GM12878 (cell line): ENCODE measurements at regions not wholly inside any gene's neighbourhood (a gene's known extent, or its start where the extent isn't known, plus 50 kb on each side); places are given as distances from the start of the nearest gene placed in this dataset.
A peak's percentile ranks its signal among the peaks of the same experiment; 100 is the strongest.

Experiments
- ATAC-seq: fragments of 200-7000 bp; cut with Tn5 transposase; 3 replicates; pipeline ENCODE4 v1.9.1; 2020; ENCODE audit warnings: mild to moderate bottlenecking, moderate library complexity
- BruUV-seq: library from RNA; stranded (reverse); fragments of 400-500 nt; replicated peaks from 2 replicates; lab custom pipeline; 2021; lab: Mats Ljungman, UMichigan
- CTCF ChIA-PET: fragments of 300-600 bp; sonication (Branson Sonifier 250); formaldehyde crosslinking; extraction: SDS; loops from one replicate; lab custom pipeline; 2021; ENCODE audit warnings: inconsistent platforms; lab: Yijun Ruan, JAX
- POLR2A ChIA-PET: fragments of 350-600 bp; formaldehyde crosslinking; extraction: SDS; loops from one replicate; lab custom pipeline; 2021; ENCODE audit warnings: inconsistent platforms; lab: Charles Lee
- RAD21 ChIA-PET: fragments of 300-600 bp; sonication (Branson Sonifier 250); formaldehyde crosslinking; loops from one replicate; lab custom pipeline; 2023; ENCODE audit warnings: antibody characterized with exemption; ENCODE audit not compliant: unreplicated experiment; lab: Charles Lee
- SMC1A ChIA-PET: fragments of 300-600 bp; sonication (Branson Sonifier 250); formaldehyde crosslinking; loops from one replicate; lab custom pipeline; 2023; ENCODE audit not compliant: unreplicated experiment, uncharacterized antibody; lab: Charles Lee
- DNase-seq: peaks from one replicate; pipeline ENCODE4 v3.0.0-alpha.2; 2011; ENCODE audit warnings: low read depth, low spot score
- FAIRE-seq: peaks from 3 replicates; lab custom pipeline; 2011; peaks lifted over from hg19 to GRCh38; lab: Jason Lieb, UNC
- H2AFZ ChIP-seq: 2 replicates; pipeline ENCODE4 v1.6.0; 2011; ENCODE audit warnings: low read depth, low read length, control low read depth; ENCODE audit not compliant: control insufficient read depth
- H3K27ac ChIP-seq: 2 replicates; pipeline ENCODE4 v1.5.1; 2011; ENCODE audit warnings: control low read depth; ENCODE audit not compliant: control insufficient read depth, insufficient read depth
- H3K27me3 ChIP-seq, 2 experiments: replicated peaks in 1 of 2; 2 replicates each; pipeline versions ENCODE4 v1.6.0 to v1.6.1; 2011; ENCODE audit warnings: low read length in 1 of 2; ENCODE audit not compliant: control insufficient read depth in 2 of 2, insufficient read depth in 2 of 2
- H3K36me3 ChIP-seq, 2 experiments: 2 replicates each; pipeline ENCODE4 v1.5.1; 2011; ENCODE audit warnings: low read length in 1 of 2; ENCODE audit not compliant: control insufficient read depth in 2 of 2, insufficient read depth in 2 of 2
- H3K4me1 ChIP-seq: 2 replicates; pipeline ENCODE4 v1.6.1; 2011; ENCODE audit warnings: mild to moderate bottlenecking, low read length, moderate library complexity, mixed read lengths; ENCODE audit not compliant: control insufficient read depth, insufficient read depth
- H3K4me2 ChIP-seq: 2 replicates; pipeline ENCODE4 v1.6.0; 2011; ENCODE audit warnings: control low read depth; ENCODE audit not compliant: control insufficient read depth, insufficient read depth
- H3K4me3 ChIP-seq: fragments of 200-600 bp; sonication (generic); 2 replicates; pipeline ENCODE4 v1.5.1; 2016
- H3K79me2 ChIP-seq: 2 replicates; pipeline ENCODE4 v1.6.0; 2011; ENCODE audit warnings: low read length; ENCODE audit not compliant: control insufficient read depth, insufficient read depth
- H3K9ac ChIP-seq: 2 replicates; pipeline ENCODE4 v1.8.0; 2011; ENCODE audit warnings: low read length, control low read depth, mixed read lengths; ENCODE audit not compliant: control insufficient read depth, insufficient read depth
- H3K9me3 ChIP-seq: replicated peaks from 3 replicates; pipeline ENCODE4 v1.5.1; 2011; ENCODE audit warnings: mild to moderate bottlenecking, low read length; ENCODE audit not compliant: control insufficient read depth, insufficient read depth
- H4K20me1 ChIP-seq: 2 replicates; pipeline ENCODE4 v1.6.0; 2011; ENCODE audit not compliant: control insufficient read depth, insufficient read depth
- CEBPB ChIP-seq, 2 experiments: fragments of 150-350 bp in 1 of 2; IDR thresholded peaks; 2 replicates each; pipeline ENCODE4 v1.6.1; 2012 to 2014; ENCODE audit warnings: low read depth in 2 of 2, low read length in 2 of 2, borderline replicate concordance in 1 of 2, inconsistent platforms in 1 of 2
- EED ChIP-seq: sonication (generic); IDR thresholded peaks from 2 replicates; pipeline ENCODE4 v1.6.1; 2016; ENCODE audit warnings: antibody characterized with exemption, low read depth
- ETV6 ChIP-seq, 2 experiments: fragments of 450-650 bp in 1 of 2; IDR thresholded peaks in 1 of 2; conservative IDR thresholded peaks in 1 of 2; 2 replicates each; pipeline ENCODE4 v1.6.1; 2014; ENCODE audit warnings: antibody characterized with exemption in 1 of 2, borderline replicate concordance in 1 of 2, low read depth in 1 of 2, mild to moderate bottlenecking in 1 of 2, moderate library complexity in 1 of 2
- IKZF2 ChIP-seq, 2 experiments: fragments of 450-650 bp; IDR thresholded peaks; 2 replicates each; pipeline ENCODE4 v1.6.1; 2017; ENCODE audit warnings: mild to moderate bottlenecking in 2 of 2, moderate library complexity in 2 of 2
- MXI1 ChIP-seq: fragments of 150-350 bp; IDR thresholded peaks from 2 replicates; pipeline ENCODE4 v1.6.1; 2011; ENCODE audit warnings: low read depth, mild to moderate bottlenecking, inconsistent platforms, low read length, improper control_type of control experiment
- POU2F2 ChIP-seq: IDR thresholded peaks from 3 replicates; pipeline ENCODE4 v1.6.1; 2011; ENCODE audit warnings: low read depth, mild to moderate bottlenecking, low read length, borderline replicate concordance
- RAD21 ChIP-seq: IDR thresholded peaks from 2 replicates; pipeline ENCODE4 v1.6.1; 2011; ENCODE audit warnings: mild to moderate bottlenecking, low read depth, low read length, moderate library complexity; ENCODE audit not compliant: insufficient read depth
- TBL1XR1 ChIP-seq: IDR thresholded peaks from 2 replicates; pipeline ENCODE4 v1.6.1; 2012; ENCODE audit warnings: low read depth, low read length, improper control_type of control experiment
- ZNF217 ChIP-seq: fragments of 450-650 bp; IDR thresholded peaks from 2 replicates; pipeline ENCODE4 v1.6.1; 2017; ENCODE audit warnings: antibody characterized with exemption, mild to moderate bottlenecking
- WGBS: methylation state at CpG from one replicate; pipeline ENCODE4 v1.1.6; 2016; ENCODE audit warnings: low lambda C conversion rate; ENCODE audit not compliant: insufficient replicate concordance, insufficient coverage; ENCODE audit errors: missing lambda C conversion rate; 5-methylcytosine and 5-hydroxymethylcytosine counted together
- in situ Hi-C: fragments of 300-500 bp; cut with MboI; formaldehyde crosslinking; loops from 9 replicates; pipeline ENCODE4 v1.14.3; 2018; ENCODE audit warnings: mixed read lengths
- intact Hi-C: fragments of 100-400 bp; cut with micrococcal nuclease; formaldehyde crosslinking; loops from one replicate; pipeline ENCODE4 v1.14.2; 2022; ENCODE audit not compliant: unreplicated experiment
- TF ChIP-seq, protein P1 (sequence below): IDR thresholded peaks from 2 replicates; pipeline ENCODE4 v1.6.1; 2011; ENCODE audit warnings: borderline replicate concordance, low read depth, mild to moderate bottlenecking, moderate library complexity, low read length; ENCODE audit not compliant: insufficient read depth, poor library complexity, severe bottlenecking
- TF ChIP-seq, protein P2 (sequence below): fragments of 150-350 bp; IDR thresholded peaks from 2 replicates; pipeline ENCODE4 v1.6.1; 2016; ENCODE audit warnings: low read depth, low read length
- TF ChIP-seq, protein P3 (sequence below): fragments of 450-650 bp; IDR thresholded peaks from 2 replicates; pipeline ENCODE4 v1.6.1; 2017; ENCODE audit warnings: mild to moderate bottlenecking, moderate library complexity

DNA sequence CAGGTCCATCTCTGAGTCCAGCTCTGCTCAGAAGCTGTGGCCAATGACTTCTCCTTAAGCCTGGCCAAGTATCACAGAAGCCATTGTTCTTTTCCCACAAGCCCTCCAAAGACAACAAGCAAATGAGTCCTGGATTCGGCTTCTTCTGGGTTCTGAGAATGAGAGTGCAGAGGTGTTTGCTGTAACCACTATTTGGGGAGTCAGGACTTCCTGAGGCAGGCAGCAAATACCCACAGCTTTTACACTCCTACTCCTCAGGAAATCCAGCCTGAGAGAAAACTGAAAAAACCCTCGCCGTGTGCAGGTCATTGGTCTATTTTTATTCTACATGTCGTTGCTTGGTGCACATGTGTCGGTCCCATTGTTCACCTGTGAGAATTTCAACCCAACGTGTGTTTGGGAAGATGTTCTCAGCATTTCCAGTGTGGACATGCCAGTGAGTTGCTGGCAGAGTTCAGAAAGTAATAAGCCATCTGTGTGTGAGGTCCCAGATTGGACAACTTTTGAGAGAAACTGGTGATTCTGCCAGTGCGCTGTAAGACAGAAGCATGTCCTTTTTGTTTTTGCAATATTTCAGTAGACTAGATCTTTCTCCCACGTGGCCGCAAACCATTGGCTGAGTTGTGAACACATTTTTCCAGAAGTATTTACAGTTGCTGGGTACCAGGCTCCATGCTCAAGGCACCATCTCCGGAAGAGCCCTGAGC, 121.6 kb upstream of the LYZL2 start (continued):
- TF ChIP-seq, protein P1, sequence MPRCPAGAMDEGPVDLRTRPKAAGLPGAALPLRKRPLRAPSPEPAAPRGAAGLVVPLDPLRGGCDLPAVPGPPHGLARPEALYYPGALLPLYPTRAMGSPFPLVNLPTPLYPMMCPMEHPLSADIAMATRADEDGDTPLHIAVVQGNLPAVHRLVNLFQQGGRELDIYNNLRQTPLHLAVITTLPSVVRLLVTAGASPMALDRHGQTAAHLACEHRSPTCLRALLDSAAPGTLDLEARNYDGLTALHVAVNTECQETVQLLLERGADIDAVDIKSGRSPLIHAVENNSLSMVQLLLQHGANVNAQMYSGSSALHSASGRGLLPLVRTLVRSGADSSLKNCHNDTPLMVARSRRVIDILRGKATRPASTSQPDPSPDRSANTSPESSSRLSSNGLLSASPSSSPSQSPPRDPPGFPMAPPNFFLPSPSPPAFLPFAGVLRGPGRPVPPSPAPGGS = peak; percentile 32
- peak; percentile 11; the same call in 1 of the 2 replicates for TF ChIP-seq RAD21
- 0 out of 3 replicates have a peak, but pooled peaks have one; percentile 3 for TF ChIP-seq POU2F2
- TF ChIP-seq TBL1XR1 = no peak
- TF ChIP-seq IKZF2 (IDR thresholded peaks at IDR 0.05) = peak; percentile 46 to 54; a peak in 3 of 4 replicates
- TF ChIP-seq EED = peak; percentile 70
- TF ChIP-seq, all 136 proteins: peak for 18

DNA sequence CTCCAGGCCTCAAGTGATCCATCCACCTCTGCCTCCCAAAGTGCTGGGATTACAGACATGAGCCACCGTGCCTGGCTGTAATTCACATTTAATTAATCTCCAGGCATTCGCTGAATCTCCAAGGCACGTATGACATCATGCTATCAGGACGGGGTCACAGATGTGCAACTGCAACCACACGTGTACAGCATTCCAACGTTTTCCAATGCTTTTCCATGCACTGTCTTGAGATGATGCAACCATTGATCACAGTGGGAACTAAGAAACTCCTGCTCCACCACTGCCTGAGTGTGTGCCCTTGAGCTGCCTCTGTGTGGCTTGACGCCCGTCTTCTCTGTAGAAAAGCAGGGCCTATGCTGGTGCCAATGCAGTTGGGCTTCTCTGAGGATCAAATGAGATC, 119.8 kb upstream of the LYZL2 start:
- H3K36me3 ChIP-seq = no peaks in the 10 kb centered on the region
- FAIRE-seq (no peak), DNase-seq (no peak), ATAC-seq (no peak)
- ChIA-PET CTCF (interaction anchor here (0.8 to 1.4 kb wide), 3 partner anchors 13 to 1021 kb away, joined by 4 to 5 read pairs (median 4); no protein-coding TSS in a partner anchor), RAD21 (interaction anchor here (0.8 to 3.9 kb wide), 4 partner anchors 9 to 283 kb away, joined by 3 to 13 read pairs (median 3); no protein-coding TSS in a partner anchor), SMC1A (interaction anchor here (4.3 to 5.7 kb wide), 2 partner anchors 13 to 18 kb away, joined by 20 to 37 read pairs; no protein-coding TSS in a partner anchor), POLR2A (no interaction called here)
- no peaks in the 10 kb centered on the region for H4K20me1 ChIP-seq
- H3K27ac ChIP-seq = no peak overlapping the region
- H3K27me3 ChIP-seq = no peaks in the 10 kb centered on the region
- H3K4me1 ChIP-seq = peaks cover 28% of the 10 kb centered on the region
- H3K79me2 ChIP-seq = no peaks in the 10 kb centered on the region
- BruUV-seq = no TSS peak
- no peak overlapping the region for H3K4me2 ChIP-seq
- 88% methylated on average over 8 of the region's 8 CpGs for WGBS
- H2AFZ ChIP-seq = no peak overlapping the region
- H3K9ac ChIP-seq = no peak overlapping the region
- no peak overlapping the region for H3K4me3 ChIP-seq
- intact Hi-C loops (no loop called here), in situ Hi-C loops (no loop called here)
- H3K9me3 ChIP-seq = no peaks in the 10 kb centered on the region
- TF ChIP-seq ETV6 (conservative IDR thresholded peaks at IDR 0.05 in 1 of 2, IDR thresholded peaks at IDR 0.05 in 1 of 2; ENCODE audit: borderline replicate concordance in 1 of 2, low read depth in 1 of 2) (no peak), ZNF217 (no peak), CEBPB (IDR thresholded peaks at IDR 0.05; ENCODE audit: borderline replicate concordance in 1 of 2, low read depth in 2 of 2, low read length in 2 of 2) (no peak), MXI1 (no peak)
- TF ChIP-seq, protein P2, sequence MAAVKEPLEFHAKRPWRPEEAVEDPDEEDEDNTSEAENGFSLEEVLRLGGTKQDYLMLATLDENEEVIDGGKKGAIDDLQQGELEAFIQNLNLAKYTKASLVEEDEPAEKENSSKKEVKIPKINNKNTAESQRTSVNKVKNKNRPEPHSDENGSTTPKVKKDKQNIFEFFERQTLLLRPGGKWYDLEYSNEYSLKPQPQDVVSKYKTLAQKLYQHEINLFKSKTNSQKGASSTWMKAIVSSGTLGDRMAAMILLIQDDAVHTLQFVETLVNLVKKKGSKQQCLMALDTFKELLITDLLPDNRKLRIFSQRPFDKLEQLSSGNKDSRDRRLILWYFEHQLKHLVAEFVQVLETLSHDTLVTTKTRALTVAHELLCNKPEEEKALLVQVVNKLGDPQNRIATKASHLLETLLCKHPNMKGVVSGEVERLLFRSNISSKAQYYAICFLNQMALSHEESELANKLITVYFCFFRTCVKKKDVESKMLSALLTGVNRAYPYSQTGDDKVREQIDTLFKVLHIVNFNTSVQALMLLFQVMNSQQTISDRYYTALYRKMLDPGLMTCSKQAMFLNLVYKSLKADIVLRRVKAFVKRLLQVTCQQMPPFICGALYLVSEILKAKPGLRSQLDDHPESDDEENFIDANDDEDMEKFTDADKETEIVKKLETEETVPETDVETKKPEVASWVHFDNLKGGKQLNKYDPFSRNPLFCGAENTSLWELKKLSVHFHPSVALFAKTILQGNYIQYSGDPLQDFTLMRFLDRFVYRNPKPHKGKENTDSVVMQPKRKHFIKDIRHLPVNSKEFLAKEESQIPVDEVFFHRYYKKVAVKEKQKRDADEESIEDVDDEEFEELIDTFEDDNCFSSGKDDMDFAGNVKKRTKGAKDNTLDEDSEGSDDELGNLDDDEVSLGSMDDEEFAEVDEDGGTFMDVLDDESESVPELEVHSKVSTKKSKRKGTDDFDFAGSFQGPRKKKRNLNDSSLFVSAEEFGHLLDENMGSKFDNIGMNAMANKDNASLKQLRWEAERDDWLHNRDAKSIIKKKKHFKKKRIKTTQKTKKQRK = no peak
- TF ChIP-seq, protein P3, sequence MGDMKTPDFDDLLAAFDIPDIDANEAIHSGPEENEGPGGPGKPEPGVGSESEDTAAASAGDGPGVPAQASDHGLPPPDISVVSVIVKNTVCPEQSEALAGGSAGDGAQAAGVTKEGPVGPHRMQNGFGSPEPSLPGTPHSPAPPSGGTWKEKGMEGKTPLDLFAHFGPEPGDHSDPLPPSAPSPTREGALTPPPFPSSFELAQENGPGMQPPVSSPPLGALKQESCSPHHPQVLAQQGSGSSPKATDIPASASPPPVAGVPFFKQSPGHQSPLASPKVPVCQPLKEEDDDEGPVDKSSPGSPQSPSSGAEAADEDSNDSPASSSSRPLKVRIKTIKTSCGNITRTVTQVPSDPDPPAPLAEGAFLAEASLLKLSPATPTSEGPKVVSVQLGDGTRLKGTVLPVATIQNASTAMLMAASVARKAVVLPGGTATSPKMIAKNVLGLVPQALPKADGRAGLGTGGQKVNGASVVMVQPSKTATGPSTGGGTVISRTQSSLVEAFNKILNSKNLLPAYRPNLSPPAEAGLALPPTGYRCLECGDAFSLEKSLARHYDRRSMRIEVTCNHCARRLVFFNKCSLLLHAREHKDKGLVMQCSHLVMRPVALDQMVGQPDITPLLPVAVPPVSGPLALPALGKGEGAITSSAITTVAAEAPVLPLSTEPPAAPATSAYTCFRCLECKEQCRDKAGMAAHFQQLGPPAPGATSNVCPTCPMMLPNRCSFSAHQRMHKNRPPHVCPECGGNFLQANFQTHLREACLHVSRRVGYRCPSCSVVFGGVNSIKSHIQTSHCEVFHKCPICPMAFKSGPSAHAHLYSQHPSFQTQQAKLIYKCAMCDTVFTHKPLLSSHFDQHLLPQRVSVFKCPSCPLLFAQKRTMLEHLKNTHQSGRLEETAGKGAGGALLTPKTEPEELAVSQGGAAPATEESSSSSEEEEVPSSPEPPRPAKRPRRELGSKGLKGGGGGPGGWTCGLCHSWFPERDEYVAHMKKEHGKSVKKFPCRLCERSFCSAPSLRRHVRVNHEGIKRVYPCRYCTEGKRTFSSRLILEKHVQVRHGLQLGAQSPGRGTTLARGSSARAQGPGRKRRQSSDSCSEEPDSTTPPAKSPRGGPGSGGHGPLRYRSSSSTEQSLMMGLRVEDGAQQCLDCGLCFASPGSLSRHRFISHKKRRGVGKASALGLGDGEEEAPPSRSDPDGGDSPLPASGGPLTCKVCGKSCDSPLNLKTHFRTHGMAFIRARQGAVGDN = no peak
